ENCODE measurements at regions not wholly inside any gene's neighbourhood (a gene's known extent, or its start where the extent isn't known, plus 50 kb on each side); places are given as distances from the start of the nearest gene placed in this dataset.
"Not testable (repeated sequence)": the region's sequence is repeated elsewhere in the genome, so short reads cannot be mapped to it uniquely, and the experiment has no call there.

- DNase-seq (ENCODE audit: low read depth, low spot score): no peak
- Histone ChIP-seq H3K36me3 (ENCODE audit: control insufficient read depth in 2 of 2, extremely low read depth in 1 of 2, insufficient read depth in 2 of 2, low read length in 2 of 2) (no peaks in the 10 kb centered on the region), H4K20me1 (replicated peaks; ENCODE audit: control insufficient read depth, extremely low read depth, insufficient read depth, low read length) (no peaks in the 10 kb centered on the region), H3K9me3 (replicated peaks; ENCODE audit: control insufficient read depth, insufficient read depth, low read length) (no peaks in the 10 kb centered on the region), H3K27me3 (ENCODE audit: control insufficient read depth in 2 of 2, insufficient read depth in 2 of 2, low read length in 2 of 2) (no peaks in the 10 kb centered on the region), H3K9me1 (replicated peaks; ENCODE audit: control insufficient read depth, extremely low read depth, insufficient read depth, low read length) (no peaks in the 10 kb centered on the region), H3K27ac (ENCODE audit: insufficient read depth, low read depth, low read length) (no peak overlapping the region), H3K4me1 (ENCODE audit: control insufficient read depth, extremely low read depth, insufficient read depth, low read length) (no peaks in the 10 kb centered on the region), H3K4me2 (ENCODE audit: insufficient read depth, low read length) (no peak overlapping the region), H3K79me2 (ENCODE audit: control insufficient read depth, insufficient read depth, low read length) (no peaks in the 10 kb centered on the region), H2AFZ (ENCODE audit: low read depth, low read length) (no peak overlapping the region), H3K4me3 (replicated peaks in 1 of 3; ENCODE audit: insufficient read depth in 1 of 3, low read depth in 1 of 3, low read length in 3 of 3) (no peak overlapping the region), H3K9ac (replicated peaks; ENCODE audit: extremely low read depth, insufficient read depth, low read length) (no peak overlapping the region)
- intact Hi-C loops (cut with micrococcal nuclease) (no loop called here), dilution Hi-C loops (cut with MboI; ENCODE audit: extremely low pct_ligation_motif_present, low sequenced_read_pairs) (no loop called here)
- BruUV-seq (replicated peaks): no TSS peak
- no peak for FAIRE-seq
- TF ChIP-seq MAX (IDR thresholded peaks at IDR 0.05; ENCODE audit: insufficient read depth, insufficient read length) (no peak), POLR2A (IDR thresholded peaks at IDR 0.05; ENCODE audit: low read depth, low read length) (no peak), POLR2AphosphoS5 (IDR thresholded peaks at IDR 0.05; ENCODE audit: insufficient read depth, low read depth, low read length) (no peak), JUN (IDR thresholded peaks at IDR 0.05; ENCODE audit: borderline replicate concordance, insufficient read depth, insufficient read length, low read depth) (no peak)
- TF ChIP-seq, protein P1, sequence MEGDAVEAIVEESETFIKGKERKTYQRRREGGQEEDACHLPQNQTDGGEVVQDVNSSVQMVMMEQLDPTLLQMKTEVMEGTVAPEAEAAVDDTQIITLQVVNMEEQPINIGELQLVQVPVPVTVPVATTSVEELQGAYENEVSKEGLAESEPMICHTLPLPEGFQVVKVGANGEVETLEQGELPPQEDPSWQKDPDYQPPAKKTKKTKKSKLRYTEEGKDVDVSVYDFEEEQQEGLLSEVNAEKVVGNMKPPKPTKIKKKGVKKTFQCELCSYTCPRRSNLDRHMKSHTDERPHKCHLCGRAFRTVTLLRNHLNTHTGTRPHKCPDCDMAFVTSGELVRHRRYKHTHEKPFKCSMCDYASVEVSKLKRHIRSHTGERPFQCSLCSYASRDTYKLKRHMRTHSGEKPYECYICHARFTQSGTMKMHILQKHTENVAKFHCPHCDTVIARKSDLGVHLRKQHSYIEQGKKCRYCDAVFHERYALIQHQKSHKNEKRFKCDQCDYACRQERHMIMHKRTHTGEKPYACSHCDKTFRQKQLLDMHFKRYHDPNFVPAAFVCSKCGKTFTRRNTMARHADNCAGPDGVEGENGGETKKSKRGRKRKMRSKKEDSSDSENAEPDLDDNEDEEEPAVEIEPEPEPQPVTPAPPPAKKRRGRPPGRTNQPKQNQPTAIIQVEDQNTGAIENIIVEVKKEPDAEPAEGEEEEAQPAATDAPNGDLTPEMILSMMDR (IDR thresholded peaks at IDR 0.05; ENCODE audit: extremely low read depth in 1 of 2, insufficient read depth in 1 of 2, low read depth in 1 of 2, low read length in 2 of 2): no peak
- CTCF ChIA-PET: no interaction called here
- POLR2A ChIA-PET: no interaction called here
Measured at GRCh38 chr21:18743531-18743930, 339.9 kb upstream of the TMPRSS15 start.

GRCh38 chr21:18744840-18745239 is 341.3 kb upstream of the TMPRSS15 start:
- DNase-seq (ENCODE audit: low read depth, low spot score) (no peak), FAIRE-seq (no peak)
- Histone ChIP-seq H3K27me3 (ENCODE audit: control insufficient read depth in 2 of 2, insufficient read depth in 2 of 2, low read length in 2 of 2) (no peaks in the 10 kb centered on the region), H2AFZ (ENCODE audit: low read depth, low read length) (no peak overlapping the region), H4K20me1 (replicated peaks; ENCODE audit: control insufficient read depth, extremely low read depth, insufficient read depth, low read length) (no peaks in the 10 kb centered on the region), H3K36me3 (ENCODE audit: control insufficient read depth in 2 of 2, extremely low read depth in 1 of 2, insufficient read depth in 2 of 2, low read length in 2 of 2) (no peaks in the 10 kb centered on the region), H3K9ac (replicated peaks; ENCODE audit: extremely low read depth, insufficient read depth, low read length) (no peak overlapping the region), H3K9me1 (replicated peaks; ENCODE audit: control insufficient read depth, extremely low read depth, insufficient read depth, low read length) (no peaks in the 10 kb centered on the region), H3K4me3 (replicated peaks in 1 of 3; ENCODE audit: insufficient read depth in 1 of 3, low read depth in 1 of 3, low read length in 3 of 3) (no peak overlapping the region), H3K27ac (ENCODE audit: insufficient read depth, low read depth, low read length) (no peak overlapping the region), H3K79me2 (ENCODE audit: control insufficient read depth, insufficient read depth, low read length) (no peaks in the 10 kb centered on the region), H3K4me1 (ENCODE audit: control insufficient read depth, extremely low read depth, insufficient read depth, low read length) (no peaks in the 10 kb centered on the region), H3K9me3 (replicated peaks; ENCODE audit: control insufficient read depth, insufficient read depth, low read length) (no peaks in the 10 kb centered on the region), H3K4me2 (ENCODE audit: insufficient read depth, low read length) (no peak overlapping the region)
- no TSS peak for BruUV-seq (replicated peaks)
- dilution Hi-C loops (cut with MboI; ENCODE audit: extremely low pct_ligation_motif_present, low sequenced_read_pairs): no loop called here
- intact Hi-C loops (cut with micrococcal nuclease): no loop called here
- POLR2A ChIA-PET: no interaction called here
- TF ChIP-seq JUN (IDR thresholded peaks at IDR 0.05; ENCODE audit: borderline replicate concordance, insufficient read depth, insufficient read length, low read depth) (no peak), MYC (IDR thresholded peaks at IDR 0.05; ENCODE audit: low read depth, low read length) (no peak)
- CTCF ChIA-PET: no interaction called here

- H3K79me2 ChIP-seq (ENCODE audit: control insufficient read depth, insufficient read depth, low read length); BruUV-seq (replicated peaks); H3K27ac ChIP-seq (ENCODE audit: insufficient read depth, low read depth, low read length); H3K4me2 ChIP-seq (ENCODE audit: insufficient read depth, low read length); POLR2A ChIA-PET; H3K9me1 ChIP-seq (replicated peaks; ENCODE audit: control insufficient read depth, extremely low read depth, insufficient read depth, low read length); FAIRE-seq; H3K9ac ChIP-seq (replicated peaks; ENCODE audit: extremely low read depth, insufficient read depth, low read length); H3K9me3 ChIP-seq (replicated peaks; ENCODE audit: control insufficient read depth, insufficient read depth, low read length); H2AFZ ChIP-seq (ENCODE audit: low read depth, low read length); H4K20me1 ChIP-seq (replicated peaks; ENCODE audit: control insufficient read depth, extremely low read depth, insufficient read depth, low read length); H3K4me1 ChIP-seq (ENCODE audit: control insufficient read depth, extremely low read depth, insufficient read depth, low read length); H3K27me3 ChIP-seq (ENCODE audit: control insufficient read depth in 2 of 2, insufficient read depth in 2 of 2, low read length in 2 of 2); dilution Hi-C loops (cut with MboI; ENCODE audit: extremely low pct_ligation_motif_present, low sequenced_read_pairs); intact Hi-C loops (cut with micrococcal nuclease); H3K4me3 ChIP-seq (replicated peaks in 1 of 3; ENCODE audit: insufficient read depth in 1 of 3, low read depth in 1 of 3, low read length in 3 of 3); DNase-seq (ENCODE audit: low read depth, low spot score); CTCF ChIA-PET; H3K36me3 ChIP-seq (ENCODE audit: control insufficient read depth in 2 of 2, extremely low read depth in 1 of 2, insufficient read depth in 2 of 2, low read length in 2 of 2): not testable (repeated sequence)
Measured at GRCh38 chr21:18752894-18753293, 349.3 kb upstream of the TMPRSS15 start.

All from endothelial cell of umbilical vein (primary cell).